ENCODE measurements at regions not wholly inside any gene's neighbourhood (a gene's known extent, or its start where the extent isn't known, plus 50 kb on each side); places are given as distances from the start of the nearest gene placed in this dataset.

DNA sequence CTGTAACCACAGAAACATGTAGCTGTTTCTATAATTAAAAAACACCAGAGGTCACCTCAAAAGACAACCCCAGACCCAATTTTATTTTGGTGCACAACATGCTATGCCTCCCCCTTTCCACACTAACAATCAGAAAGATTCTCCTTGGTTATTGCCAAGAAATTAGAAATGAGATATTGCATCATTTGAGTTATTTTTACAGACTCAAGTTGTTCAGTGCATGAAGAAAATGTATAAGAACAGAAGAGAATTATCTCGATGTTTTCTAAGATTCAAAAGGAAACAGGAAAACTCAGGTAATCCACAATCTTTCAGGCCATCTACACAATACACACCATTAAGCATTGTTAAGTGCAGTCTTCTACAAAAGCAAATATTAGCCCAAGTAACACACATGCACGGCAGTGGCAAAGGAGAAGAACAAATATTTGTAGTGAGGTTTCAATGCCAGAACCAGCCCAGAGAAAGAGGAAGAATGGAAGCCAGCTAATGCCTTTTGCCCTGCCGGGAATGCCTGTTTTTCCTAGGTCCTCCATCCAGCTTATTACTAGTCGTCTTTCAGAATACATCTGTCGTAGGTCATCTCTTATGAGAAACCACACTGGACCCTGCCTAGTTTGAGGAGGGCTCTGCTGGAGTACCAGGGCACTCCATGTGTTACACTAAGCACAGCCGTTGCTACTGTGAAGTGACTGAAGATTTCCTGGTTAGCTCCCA is 67.6 kb upstream of the C1GALT1 start:
- no peak for DNase-seq (ENCODE audit: low read depth)
- no peak overlapping the region for H3K4me3 ChIP-seq (ENCODE audit: low read depth, low read length)
- TF ChIP-seq, protein P1, sequence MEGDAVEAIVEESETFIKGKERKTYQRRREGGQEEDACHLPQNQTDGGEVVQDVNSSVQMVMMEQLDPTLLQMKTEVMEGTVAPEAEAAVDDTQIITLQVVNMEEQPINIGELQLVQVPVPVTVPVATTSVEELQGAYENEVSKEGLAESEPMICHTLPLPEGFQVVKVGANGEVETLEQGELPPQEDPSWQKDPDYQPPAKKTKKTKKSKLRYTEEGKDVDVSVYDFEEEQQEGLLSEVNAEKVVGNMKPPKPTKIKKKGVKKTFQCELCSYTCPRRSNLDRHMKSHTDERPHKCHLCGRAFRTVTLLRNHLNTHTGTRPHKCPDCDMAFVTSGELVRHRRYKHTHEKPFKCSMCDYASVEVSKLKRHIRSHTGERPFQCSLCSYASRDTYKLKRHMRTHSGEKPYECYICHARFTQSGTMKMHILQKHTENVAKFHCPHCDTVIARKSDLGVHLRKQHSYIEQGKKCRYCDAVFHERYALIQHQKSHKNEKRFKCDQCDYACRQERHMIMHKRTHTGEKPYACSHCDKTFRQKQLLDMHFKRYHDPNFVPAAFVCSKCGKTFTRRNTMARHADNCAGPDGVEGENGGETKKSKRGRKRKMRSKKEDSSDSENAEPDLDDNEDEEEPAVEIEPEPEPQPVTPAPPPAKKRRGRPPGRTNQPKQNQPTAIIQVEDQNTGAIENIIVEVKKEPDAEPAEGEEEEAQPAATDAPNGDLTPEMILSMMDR (IDR thresholded peaks at IDR 0.05; ENCODE audit: insufficient read depth, low read depth, low read length): no peak

DNA sequence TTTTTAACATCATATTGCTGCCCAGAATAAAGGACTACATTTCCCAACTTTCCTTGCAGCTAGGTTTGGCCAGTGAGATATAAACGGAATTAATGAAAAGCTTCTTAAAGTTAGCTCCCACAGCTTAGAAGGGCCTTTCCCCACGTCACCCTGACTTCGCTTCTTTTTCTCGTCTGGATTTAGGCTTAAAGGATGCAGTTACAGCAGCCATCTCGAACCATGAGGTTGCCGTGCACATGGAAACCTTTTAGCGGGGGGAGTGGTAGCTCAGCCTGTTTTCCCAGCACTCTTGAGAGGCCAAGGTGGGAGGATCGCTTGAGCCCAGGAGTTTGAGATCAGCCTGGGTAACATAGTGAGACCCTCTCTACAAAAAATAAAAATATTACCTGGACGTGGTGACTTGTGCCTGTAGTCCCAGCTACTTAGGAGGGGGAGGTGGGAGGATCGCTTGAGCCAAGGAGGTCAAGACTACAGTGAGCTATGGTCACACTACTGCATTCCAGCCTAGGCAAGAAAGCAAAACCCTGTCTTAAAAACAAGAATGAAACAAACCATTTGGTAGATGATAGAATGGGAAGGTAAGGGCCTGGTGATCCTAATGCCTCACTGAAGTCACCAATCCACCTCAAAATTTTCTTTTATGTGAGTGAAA is 64.3 kb upstream of the C1GALT1 start:
- H3K4me3 ChIP-seq (ENCODE audit: low read depth, low read length): no peak overlapping the region
- TF ChIP-seq, protein P1 (IDR thresholded peaks at IDR 0.05; ENCODE audit: insufficient read depth, low read depth, low read length): no peak
- DNase-seq (ENCODE audit: low read depth): no peak

DNA sequence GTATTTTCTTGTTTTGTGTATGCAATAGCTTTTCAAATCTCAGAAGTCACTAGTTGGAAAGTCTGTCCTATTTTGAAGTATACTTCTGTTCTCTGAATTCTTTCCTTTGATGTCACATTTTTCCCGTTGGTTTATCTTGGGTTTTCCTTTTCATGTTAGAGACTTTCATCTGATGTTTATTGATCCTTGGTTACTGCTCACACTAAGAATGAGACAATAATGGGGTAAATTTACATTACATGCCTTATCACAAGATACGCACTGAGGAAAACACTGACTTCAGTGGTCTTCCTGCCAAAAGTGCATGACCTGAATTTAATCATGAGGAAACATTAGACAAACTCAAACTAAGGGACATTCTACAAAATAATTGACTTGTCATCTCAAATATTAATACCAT is 63.5 kb upstream of the C1GALT1 start:
- no peak overlapping the region for H3K4me3 ChIP-seq (ENCODE audit: low read depth, low read length)
- no peak for DNase-seq (ENCODE audit: low read depth)
- TF ChIP-seq, protein P1 (IDR thresholded peaks at IDR 0.05; ENCODE audit: insufficient read depth, low read depth, low read length): no peak

DNA sequence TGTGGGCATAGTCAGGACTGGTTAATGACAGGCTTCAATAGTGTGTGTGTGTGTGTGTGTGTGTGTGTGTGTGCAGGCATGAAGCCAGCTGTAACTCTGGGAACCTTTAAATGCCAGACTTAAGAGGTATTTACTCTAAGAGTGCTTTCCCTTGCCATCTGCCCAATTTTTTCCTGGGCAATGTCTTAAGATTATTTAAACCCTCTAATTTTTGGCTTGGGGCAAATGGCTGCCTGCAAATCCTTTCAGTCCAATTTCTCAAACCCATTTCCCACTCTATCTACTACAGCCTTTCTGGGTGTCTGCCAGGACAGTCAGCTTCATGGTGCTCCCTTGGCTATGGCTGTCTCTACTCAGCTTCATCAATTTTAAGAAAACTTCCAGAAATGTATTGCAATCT is 62.6 kb upstream of the C1GALT1 start:
- H3K4me3 ChIP-seq (ENCODE audit: low read depth, low read length): no peak overlapping the region
- DNase-seq (ENCODE audit: low read depth): no peak
- TF ChIP-seq, protein P1 (IDR thresholded peaks at IDR 0.05; ENCODE audit: insufficient read depth, low read depth, low read length): no peak

DNA sequence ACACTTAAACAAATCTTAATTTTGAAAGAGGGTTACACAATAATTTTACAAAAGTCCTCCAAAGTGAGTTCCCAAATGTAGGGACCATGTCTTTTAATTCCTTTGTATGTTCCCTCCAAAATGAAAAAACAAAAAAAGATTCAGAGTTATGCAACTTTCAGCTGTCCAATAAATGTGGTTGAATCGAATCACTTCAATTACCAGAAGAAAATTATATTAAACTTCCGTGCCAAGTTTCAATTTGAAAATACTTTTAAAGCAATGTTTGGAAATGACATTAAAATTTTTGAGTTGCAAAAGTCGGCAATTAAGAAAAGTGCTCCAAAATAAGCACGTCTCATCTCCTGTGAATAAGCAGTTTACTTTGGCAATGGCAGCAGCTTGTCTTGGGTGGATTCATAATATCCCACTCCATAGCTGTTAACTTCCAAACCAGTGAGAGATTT is 60.3 kb upstream of the C1GALT1 start:
- no peak overlapping the region for H3K4me3 ChIP-seq (ENCODE audit: low read depth, low read length)
- no peak for DNase-seq (ENCODE audit: low read depth)
- TF ChIP-seq, protein P1 (IDR thresholded peaks at IDR 0.05; ENCODE audit: insufficient read depth, low read depth, low read length): no peak

DNA sequence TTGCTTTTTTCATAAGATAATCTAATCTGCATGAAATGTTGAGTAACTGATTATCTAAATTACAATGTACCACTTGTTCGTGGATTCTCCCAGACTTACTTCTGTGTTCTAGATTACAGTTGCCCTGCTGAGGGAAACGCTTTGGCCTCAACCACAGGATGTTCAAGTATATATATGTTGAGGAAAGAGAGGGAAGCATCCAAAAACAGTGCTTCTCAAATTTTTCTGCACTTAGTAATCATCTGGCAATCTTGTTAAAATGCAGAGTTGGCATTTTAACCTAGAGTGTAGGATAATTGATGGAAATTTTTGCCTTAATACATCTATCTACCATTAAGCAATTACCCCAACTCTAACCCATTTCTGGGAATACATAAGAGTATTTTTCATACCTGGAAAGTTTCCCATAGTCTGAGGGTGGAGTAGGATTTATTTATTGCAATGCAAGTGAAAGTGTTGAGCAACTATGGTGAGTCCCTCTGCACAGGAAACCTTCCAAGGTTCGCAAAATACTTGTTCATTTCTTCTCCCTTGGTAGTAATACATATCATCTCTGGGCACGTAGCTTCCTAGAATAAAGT is 59.6 kb upstream of the C1GALT1 start:
- peak; percentile 32 for DNase-seq (ENCODE audit: low read depth)
- TF ChIP-seq, protein P1 (IDR thresholded peaks at IDR 0.05; ENCODE audit: insufficient read depth, low read depth, low read length): no peak
- H3K4me3 ChIP-seq (ENCODE audit: low read depth, low read length): no peak overlapping the region
